ENCODE measurements at regions not wholly inside any gene's neighbourhood (a gene's known extent, or its start where the extent isn't known, plus 50 kb on each side); places are given as distances from the start of the nearest gene placed in this dataset.

GRCh38 chr14:42323426-42323825 lies 716.8 kb downstream of the LRFN5 start:
- H3K9ac ChIP-seq (ENCODE audit: low read length): no peak overlapping the region
- no peak overlapping the region for H2BK12ac ChIP-seq (ENCODE audit: low read length in 2 of 2)
- peaks cover 8% of the 10 kb centered on the region for H3K9me3 ChIP-seq (ENCODE audit: control insufficient read depth, low read length)
- H2AFZ ChIP-seq (ENCODE audit: low read depth, low read length): no peak overlapping the region
- no peaks in the 10 kb centered on the region for H3K79me1 ChIP-seq (replicated peaks; ENCODE audit: low read length, poor library complexity, severe bottlenecking)
- no peak overlapping the region for H4K91ac ChIP-seq (ENCODE audit: low read length)
- no peak overlapping the region for H2AK5ac ChIP-seq (ENCODE audit: low read length, severe bottlenecking)
- no peak for DNase-seq
- H3K27me3 ChIP-seq (ENCODE audit: control insufficient read depth in 1 of 2, insufficient read depth in 1 of 2, low read length in 2 of 2): no peaks in the 10 kb centered on the region
- H2BK15ac ChIP-seq (ENCODE audit: low read depth, poor library complexity, severe bottlenecking): no peak overlapping the region
- no CpG with 5 or more reads among the region's 1 CpG for WGBS
- H3K27ac ChIP-seq (ENCODE audit: low read length, poor library complexity, severe bottlenecking): no peak overlapping the region
- H3K4ac ChIP-seq (ENCODE audit: low read depth in 1 of 2, low read length in 2 of 2): no peak overlapping the region
- H3K36me3 ChIP-seq (ENCODE audit: control insufficient read depth in 1 of 2, insufficient read depth in 2 of 2, low read depth in 1 of 2, low read length in 2 of 2): no peaks in the 10 kb centered on the region
- no peak overlapping the region for H4K8ac ChIP-seq (ENCODE audit: low read length)
- H3K4me1 ChIP-seq (ENCODE audit: control insufficient read depth, insufficient read depth, low read depth, low read length): no peaks in the 10 kb centered on the region
- no peak overlapping the region for H3K4me3 ChIP-seq (ENCODE audit: insufficient read depth in 1 of 2, low read depth in 1 of 2, low read length in 2 of 2)
- no peak overlapping the region for H3K4me2 ChIP-seq (ENCODE audit: low read length, poor library complexity, severe bottlenecking)
- no peak overlapping the region for H3K14ac ChIP-seq (ENCODE audit: low read length in 2 of 2)
- H2BK5ac ChIP-seq (ENCODE audit: low read depth, low read length, poor library complexity, severe bottlenecking): no peak overlapping the region
- H3K23ac ChIP-seq (ENCODE audit: low read length in 2 of 2): no peak overlapping the region
- no peak overlapping the region for H2BK120ac ChIP-seq (ENCODE audit: low read depth, low read length)
- no peak overlapping the region for H3K18ac ChIP-seq (ENCODE audit: low read depth in 1 of 2, low read length in 2 of 2)

- Histone ChIP-seq H3K4me2 (ENCODE audit: low read length, poor library complexity, severe bottlenecking) (no peak overlapping the region), H3K4me1 (ENCODE audit: control insufficient read depth, insufficient read depth, low read depth, low read length) (no peaks in the 10 kb centered on the region), H4K8ac (ENCODE audit: low read length) (no peak overlapping the region), H2BK5ac (ENCODE audit: low read depth, low read length, poor library complexity, severe bottlenecking) (no peak overlapping the region), H3K9me3 (ENCODE audit: control insufficient read depth, low read length) (peaks cover 8% of the 10 kb centered on the region), H2BK120ac (ENCODE audit: low read depth, low read length) (no peak overlapping the region), H3K23ac (ENCODE audit: low read length in 2 of 2) (no peak overlapping the region), H2AK5ac (ENCODE audit: low read length, severe bottlenecking) (no peak overlapping the region), H3K4ac (ENCODE audit: low read depth in 1 of 2, low read length in 2 of 2) (no peak overlapping the region), H4K91ac (ENCODE audit: low read length) (no peak overlapping the region), H3K36me3 (ENCODE audit: control insufficient read depth in 1 of 2, insufficient read depth in 2 of 2, low read depth in 1 of 2, low read length in 2 of 2) (no peaks in the 10 kb centered on the region), H2AFZ (ENCODE audit: low read depth, low read length) (no peak overlapping the region), H3K18ac (ENCODE audit: low read depth in 1 of 2, low read length in 2 of 2) (no peak overlapping the region), H3K79me1 (replicated peaks; ENCODE audit: low read length, poor library complexity, severe bottlenecking) (no peaks in the 10 kb centered on the region), H2BK15ac (ENCODE audit: low read depth, poor library complexity, severe bottlenecking) (no peak overlapping the region), H3K14ac (ENCODE audit: low read length in 2 of 2) (no peak overlapping the region), H2BK12ac (ENCODE audit: low read length in 2 of 2) (no peak overlapping the region), H3K27me3 (ENCODE audit: control insufficient read depth in 1 of 2, insufficient read depth in 1 of 2, low read length in 2 of 2) (no peaks in the 10 kb centered on the region), H3K4me3 (ENCODE audit: insufficient read depth in 1 of 2, low read depth in 1 of 2, low read length in 2 of 2) (no peak overlapping the region), H3K9ac (ENCODE audit: low read length) (no peak overlapping the region), H3K27ac (ENCODE audit: low read length, poor library complexity, severe bottlenecking) (no peak overlapping the region)
- no peak for DNase-seq
- 57% methylated on average over 1 of the region's 3 CpGs for WGBS
Observed at GRCh38 chr14:42322531-42323284, 716.0 kb downstream of the LRFN5 start.

- H2AFZ ChIP-seq (ENCODE audit: low read depth, low read length): no peak overlapping the region
- H3K23ac ChIP-seq (ENCODE audit: low read length in 2 of 2): no peak overlapping the region
- no peaks in the 10 kb centered on the region for H3K27me3 ChIP-seq (ENCODE audit: control insufficient read depth in 1 of 2, insufficient read depth in 1 of 2, low read length in 2 of 2)
- no peak overlapping the region for H2AK5ac ChIP-seq (ENCODE audit: low read length, severe bottlenecking)
- H2BK12ac ChIP-seq (ENCODE audit: low read length in 2 of 2): no peak overlapping the region
- H3K4ac ChIP-seq (ENCODE audit: low read depth in 1 of 2, low read length in 2 of 2): no peak overlapping the region
- H3K4me3 ChIP-seq (ENCODE audit: insufficient read depth in 1 of 2, low read depth in 1 of 2, low read length in 2 of 2): no peak overlapping the region
- H3K36me3 ChIP-seq (ENCODE audit: control insufficient read depth in 1 of 2, insufficient read depth in 2 of 2, low read depth in 1 of 2, low read length in 2 of 2): no peaks in the 10 kb centered on the region
- H3K18ac ChIP-seq (ENCODE audit: low read depth in 1 of 2, low read length in 2 of 2): no peak overlapping the region
- H4K8ac ChIP-seq (ENCODE audit: low read length): no peak overlapping the region
- no peak overlapping the region for H3K9ac ChIP-seq (ENCODE audit: low read length)
- peaks cover 8% of the 10 kb centered on the region for H3K9me3 ChIP-seq (ENCODE audit: control insufficient read depth, low read length)
- H3K27ac ChIP-seq (ENCODE audit: low read length, poor library complexity, severe bottlenecking): no peak overlapping the region
- H4K91ac ChIP-seq (ENCODE audit: low read length): no peak overlapping the region
- H2BK5ac ChIP-seq (ENCODE audit: low read depth, low read length, poor library complexity, severe bottlenecking): no peak overlapping the region
- H2BK120ac ChIP-seq (ENCODE audit: low read depth, low read length): no peak overlapping the region
- no peak for DNase-seq
- H3K14ac ChIP-seq (ENCODE audit: low read length in 2 of 2): no peak overlapping the region
- no peaks in the 10 kb centered on the region for H3K79me1 ChIP-seq (replicated peaks; ENCODE audit: low read length, poor library complexity, severe bottlenecking)
- H3K4me2 ChIP-seq (ENCODE audit: low read length, poor library complexity, severe bottlenecking): no peak overlapping the region
- H2BK15ac ChIP-seq (ENCODE audit: low read depth, poor library complexity, severe bottlenecking): no peak overlapping the region
- no peaks in the 10 kb centered on the region for H3K4me1 ChIP-seq (ENCODE audit: control insufficient read depth, insufficient read depth, low read depth, low read length)
Observed at GRCh38 chr14:42319996-42320395, 713.3 kb downstream of the LRFN5 start.

- Histone ChIP-seq H4K8ac (ENCODE audit: low read length) (no peak overlapping the region), H2BK120ac (ENCODE audit: low read depth, low read length) (no peak overlapping the region), H3K79me1 (replicated peaks; ENCODE audit: low read length, poor library complexity, severe bottlenecking) (no peaks in the 10 kb centered on the region), H3K36me3 (ENCODE audit: control insufficient read depth in 1 of 2, insufficient read depth in 2 of 2, low read depth in 1 of 2, low read length in 2 of 2) (no peaks in the 10 kb centered on the region), H4K91ac (ENCODE audit: low read length) (no peak overlapping the region), H3K4me3 (ENCODE audit: insufficient read depth in 1 of 2, low read depth in 1 of 2, low read length in 2 of 2) (no peak overlapping the region), H2AK5ac (ENCODE audit: low read length, severe bottlenecking) (no peak overlapping the region), H3K23ac (ENCODE audit: low read length in 2 of 2) (no peak overlapping the region), H3K4me2 (ENCODE audit: low read length, poor library complexity, severe bottlenecking) (no peak overlapping the region), H3K9ac (ENCODE audit: low read length) (no peak overlapping the region), H3K27ac (ENCODE audit: low read length, poor library complexity, severe bottlenecking) (no peak overlapping the region), H3K9me3 (ENCODE audit: control insufficient read depth, low read length) (peaks cover 13% of the 10 kb centered on the region), H2AFZ (ENCODE audit: low read depth, low read length) (no peak overlapping the region), H3K4ac (ENCODE audit: low read depth in 1 of 2, low read length in 2 of 2) (no peak overlapping the region), H2BK12ac (ENCODE audit: low read length in 2 of 2) (no peak overlapping the region), H3K18ac (ENCODE audit: low read depth in 1 of 2, low read length in 2 of 2) (no peak overlapping the region), H2BK5ac (ENCODE audit: low read depth, low read length, poor library complexity, severe bottlenecking) (no peak overlapping the region), H3K27me3 (ENCODE audit: control insufficient read depth in 1 of 2, insufficient read depth in 1 of 2, low read length in 2 of 2) (no peaks in the 10 kb centered on the region), H3K14ac (ENCODE audit: low read length in 2 of 2) (no peak overlapping the region), H2BK15ac (ENCODE audit: low read depth, poor library complexity, severe bottlenecking) (no peak overlapping the region), H3K4me1 (ENCODE audit: control insufficient read depth, insufficient read depth, low read depth, low read length) (no peaks in the 10 kb centered on the region)
- no peak for DNase-seq
Observed at GRCh38 chr14:42316693-42317092, 710.0 kb downstream of the LRFN5 start.

All from mesenchymal stem cell (in vitro differentiated cells and primary cell).